ENCODE measurements at regions not wholly inside any gene's neighbourhood (a gene's known extent, or its start where the extent isn't known, plus 50 kb on each side); places are given as distances from the start of the nearest gene placed in this dataset.
A peak's percentile ranks its signal among the peaks of the same experiment; 100 is the strongest.

DNA sequence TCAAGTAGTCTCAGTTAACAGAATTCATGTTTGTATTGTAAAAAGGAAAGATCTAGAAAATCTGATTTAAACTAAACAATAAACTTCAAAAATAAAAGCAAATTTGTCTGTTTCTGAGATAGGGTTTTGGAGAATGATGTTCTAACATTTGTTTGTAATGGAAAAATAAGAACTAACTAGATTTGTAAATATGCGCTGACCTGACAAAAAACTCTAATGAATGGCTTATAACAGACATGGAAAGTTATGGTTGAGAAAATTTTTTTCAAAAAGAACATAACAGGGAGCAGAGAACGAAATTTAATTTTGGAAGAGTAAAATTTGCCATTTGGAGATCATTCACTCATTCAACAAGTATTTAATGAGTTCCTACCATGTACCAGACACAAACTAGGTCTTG is 179.0 kb upstream of the TARS1 start:
- no peak for FAIRE-seq
- Histone ChIP-seq H3K4me3 (ENCODE audit: control insufficient read depth in 2 of 3, extremely low read depth in 1 of 3, insufficient read depth in 2 of 3, low read depth in 1 of 3, low read length in 3 of 3) (no peak overlapping the region), H2AFZ (ENCODE audit: control insufficient read depth, low read length) (no peak overlapping the region), H3K36me3 (ENCODE audit: control insufficient read depth in 2 of 2, extremely low read depth in 1 of 2, insufficient read depth in 2 of 2, low read length in 2 of 2) (no peaks in the 10 kb centered on the region), H3K9me3 (ENCODE audit: control insufficient read depth, low read depth, low read length) (no peaks in the 10 kb centered on the region), H3K4me1 (ENCODE audit: control insufficient read depth, extremely low read depth, insufficient read depth, low read length) (peaks cover 7% of the 10 kb centered on the region), H3K27ac (ENCODE audit: control insufficient read depth, insufficient read depth, low read length) (no peak overlapping the region), H3K9me1 (ENCODE audit: control insufficient read depth, extremely low read depth, insufficient read depth, low read length) (no peaks in the 10 kb centered on the region), H3K9ac (ENCODE audit: control insufficient read depth, extremely low read depth, insufficient read depth, low read length) (no peak overlapping the region), H3K4me2 (ENCODE audit: control insufficient read depth, extremely low read depth, insufficient read depth, low read depth, low read length) (no peak overlapping the region), H3K27me3 (ENCODE audit: control insufficient read depth, extremely low read depth, insufficient read depth, low read length) (no peaks in the 10 kb centered on the region), H4K20me1 (ENCODE audit: control insufficient read depth, extremely low read depth, insufficient read depth, low read length) (no peaks in the 10 kb centered on the region), H3K79me2 (ENCODE audit: control insufficient read depth, insufficient read depth, low read length) (no peaks in the 10 kb centered on the region)
- no peak for DNase-seq (ENCODE audit: low read depth, low spot score)
- dilution Hi-C loops (cut with MboI; ENCODE audit: extremely low pct_ligation_motif_present, low sequenced_read_pairs): no loop called here
- TF ChIP-seq CTCF (optimal IDR thresholded peaks at IDR 0.05 in 1 of 3, IDR thresholded peaks at IDR 0.05 in 1 of 3, conservative IDR thresholded peaks at IDR 0.05 in 1 of 3; ENCODE audit: extremely low read depth in 1 of 3, insufficient read depth in 2 of 3, low read length in 3 of 3) (no peak), EZH2 (IDR thresholded peaks at IDR 0.05; ENCODE audit: low read length) (no peak)

- H3K27ac ChIP-seq (ENCODE audit: control insufficient read depth, insufficient read depth, low read length): no peak overlapping the region
- FAIRE-seq (peak; percentile 9), DNase-seq (ENCODE audit: low read depth, low spot score) (no peak)
- dilution Hi-C loops (cut with MboI; ENCODE audit: extremely low pct_ligation_motif_present, low sequenced_read_pairs): no loop called here
- TF ChIP-seq EZH2 (IDR thresholded peaks at IDR 0.05; ENCODE audit: low read length) (no peak), CTCF (optimal IDR thresholded peaks at IDR 0.05 in 1 of 3, IDR thresholded peaks at IDR 0.05 in 1 of 3, conservative IDR thresholded peaks at IDR 0.05 in 1 of 3; ENCODE audit: extremely low read depth in 1 of 3, insufficient read depth in 2 of 3, low read length in 3 of 3) (no peak)
- peaks cover 24% of the 10 kb centered on the region for H3K4me1 ChIP-seq (ENCODE audit: control insufficient read depth, extremely low read depth, insufficient read depth, low read length)
- no peak overlapping the region for H3K4me3 ChIP-seq (ENCODE audit: control insufficient read depth in 2 of 3, extremely low read depth in 1 of 3, insufficient read depth in 2 of 3, low read depth in 1 of 3, low read length in 3 of 3)
- H3K27me3 ChIP-seq (ENCODE audit: control insufficient read depth, extremely low read depth, insufficient read depth, low read length): no peaks in the 10 kb centered on the region
- no peaks in the 10 kb centered on the region for H3K9me3 ChIP-seq (ENCODE audit: control insufficient read depth, low read depth, low read length)
- H2AFZ ChIP-seq (ENCODE audit: control insufficient read depth, low read length): no peak overlapping the region
- H4K20me1 ChIP-seq (ENCODE audit: control insufficient read depth, extremely low read depth, insufficient read depth, low read length): no peaks in the 10 kb centered on the region
- no peaks in the 10 kb centered on the region for H3K36me3 ChIP-seq (ENCODE audit: control insufficient read depth in 2 of 2, extremely low read depth in 1 of 2, insufficient read depth in 2 of 2, low read length in 2 of 2)
- H3K4me2 ChIP-seq (ENCODE audit: control insufficient read depth, extremely low read depth, insufficient read depth, low read depth, low read length): no peak overlapping the region
- H3K9me1 ChIP-seq (ENCODE audit: control insufficient read depth, extremely low read depth, insufficient read depth, low read length): no peaks in the 10 kb centered on the region
- H3K79me2 ChIP-seq (ENCODE audit: control insufficient read depth, insufficient read depth, low read length): no peaks in the 10 kb centered on the region
- H3K9ac ChIP-seq (ENCODE audit: control insufficient read depth, extremely low read depth, insufficient read depth, low read length): no peak overlapping the region
Measured at GRCh38 chr5:33267801-33268200, 173.0 kb upstream of the TARS1 start.
